ENCODE measurements at regions not wholly inside any gene's neighbourhood (a gene's known extent, or its start where the extent isn't known, plus 50 kb on each side); places are given as distances from the start of the nearest gene placed in this dataset.

GRCh38 chr16:80231121-80231520, 309.7 kb upstream of the DYNLRB2 start:
- H3K4me3 ChIP-seq, result no peak overlapping the region
- intact Hi-C loops (cut with DNase I; ENCODE audit: low total_unique reads), result no loop called here
- H3K9me3 ChIP-seq, result peaks cover 4 to 11% (median 7%) of the 10 kb centered on the region in 4 donors
- H3K27ac ChIP-seq, result no peak overlapping the region
- no peaks in the 10 kb centered on the region for H3K36me3 ChIP-seq
- H3K27me3 ChIP-seq, result no peaks in the 10 kb centered on the region
- peaks cover 0 to 10% (median 0%) of the 10 kb centered on the region in 4 donors for H3K4me1 ChIP-seq
- no peak for DNase-seq
- TF ChIP-seq POLR2AphosphoS5 (IDR thresholded peaks at IDR 0.05) (no peak), POLR2A (IDR thresholded peaks at IDR 0.05) (no peak), EP300 (IDR thresholded peaks at IDR 0.05) (no peak)
- TF ChIP-seq, protein P1, sequence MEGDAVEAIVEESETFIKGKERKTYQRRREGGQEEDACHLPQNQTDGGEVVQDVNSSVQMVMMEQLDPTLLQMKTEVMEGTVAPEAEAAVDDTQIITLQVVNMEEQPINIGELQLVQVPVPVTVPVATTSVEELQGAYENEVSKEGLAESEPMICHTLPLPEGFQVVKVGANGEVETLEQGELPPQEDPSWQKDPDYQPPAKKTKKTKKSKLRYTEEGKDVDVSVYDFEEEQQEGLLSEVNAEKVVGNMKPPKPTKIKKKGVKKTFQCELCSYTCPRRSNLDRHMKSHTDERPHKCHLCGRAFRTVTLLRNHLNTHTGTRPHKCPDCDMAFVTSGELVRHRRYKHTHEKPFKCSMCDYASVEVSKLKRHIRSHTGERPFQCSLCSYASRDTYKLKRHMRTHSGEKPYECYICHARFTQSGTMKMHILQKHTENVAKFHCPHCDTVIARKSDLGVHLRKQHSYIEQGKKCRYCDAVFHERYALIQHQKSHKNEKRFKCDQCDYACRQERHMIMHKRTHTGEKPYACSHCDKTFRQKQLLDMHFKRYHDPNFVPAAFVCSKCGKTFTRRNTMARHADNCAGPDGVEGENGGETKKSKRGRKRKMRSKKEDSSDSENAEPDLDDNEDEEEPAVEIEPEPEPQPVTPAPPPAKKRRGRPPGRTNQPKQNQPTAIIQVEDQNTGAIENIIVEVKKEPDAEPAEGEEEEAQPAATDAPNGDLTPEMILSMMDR (IDR thresholded peaks at IDR 0.05), result no peak

DNA sequence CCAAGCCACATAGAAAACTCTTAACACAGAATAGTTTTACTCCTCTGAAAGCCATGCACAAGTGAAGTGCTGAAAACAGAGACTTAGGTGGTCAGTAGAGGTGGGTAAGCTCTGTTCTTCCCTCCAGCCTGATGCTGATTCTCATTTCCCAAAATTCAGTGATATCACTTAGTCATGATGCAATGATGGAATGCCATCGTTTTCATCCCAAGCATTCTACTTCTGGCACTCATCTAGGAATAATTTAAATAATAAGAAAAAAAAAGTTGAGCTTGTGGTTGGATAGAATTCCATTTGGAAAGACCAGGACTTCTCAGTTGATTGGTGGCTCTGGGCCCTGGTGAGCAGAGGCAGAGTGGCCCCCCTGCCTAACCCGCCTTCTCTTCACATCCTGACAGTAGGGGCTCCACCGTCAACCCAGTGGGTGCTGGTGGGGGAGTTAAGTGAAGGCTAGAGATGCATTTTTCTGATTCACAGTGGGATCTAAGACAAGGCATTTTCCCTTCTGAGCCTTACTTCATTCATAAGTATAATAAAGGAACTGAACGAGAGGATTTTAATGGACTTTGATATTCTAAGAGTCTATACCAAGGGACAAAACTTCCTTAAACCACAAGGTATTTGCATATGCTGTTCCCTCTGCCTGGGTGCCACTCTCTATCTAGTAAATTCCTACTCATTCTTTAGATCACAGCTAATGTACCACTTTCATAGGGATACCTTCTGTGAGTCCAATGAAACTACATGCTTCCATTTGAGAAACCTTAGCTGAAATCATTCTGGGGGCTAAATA, 310.3 kb upstream of the DYNLRB2 start:
- TF ChIP-seq EP300 (IDR thresholded peaks at IDR 0.05), result no peak
- intact Hi-C loops (cut with DNase I; ENCODE audit: low total_unique reads), result no loop called here
- Histone ChIP-seq H3K9me3 (peaks cover 5 to 15% (median 8%) of the 10 kb centered on the region in 4 donors), H3K27me3 (no peaks in the 10 kb centered on the region), H3K36me3 (no peaks in the 10 kb centered on the region), H3K4me3 (no peak overlapping the region), H3K27ac (no peak overlapping the region), H3K4me1 (peaks cover 0 to 10% (median 0%) of the 10 kb centered on the region in 4 donors)
- WGBS, 5 donors, result 72 to 85% (median 80%) methylated on average over 4 of the region's 4 CpGs
- no peak for DNase-seq

DNA sequence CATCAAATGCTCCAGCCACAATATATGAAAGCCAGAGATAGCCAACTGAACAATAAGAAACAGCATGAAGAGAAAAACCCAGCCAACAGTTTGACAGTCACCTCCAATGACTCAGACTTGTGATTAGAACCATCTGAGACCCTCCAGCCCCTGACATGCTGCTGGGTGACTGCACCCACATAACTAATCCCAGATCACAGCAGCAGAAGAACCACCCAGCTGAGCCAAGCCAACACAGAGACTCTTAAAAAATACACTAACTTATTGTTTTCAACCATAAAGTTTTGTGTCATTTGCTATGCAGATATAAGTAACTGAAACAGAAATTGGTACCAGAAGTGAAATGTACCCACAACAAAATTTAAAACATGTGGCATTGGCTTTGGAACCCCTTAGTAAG, 314.3 kb upstream of the DYNLRB2 start:
- TF ChIP-seq, protein P1 (IDR thresholded peaks at IDR 0.05), result no peak
- TF ChIP-seq POLR2AphosphoS5 (IDR thresholded peaks at IDR 0.05) (no peak), POLR2A (IDR thresholded peaks at IDR 0.05) (no peak), EP300 (IDR thresholded peaks at IDR 0.05) (no peak)
- Histone ChIP-seq H3K27ac (no peak overlapping the region), H3K9me3 (peaks cover 5 to 15% (median 8%) of the 10 kb centered on the region in 4 donors), H3K36me3 (no peaks in the 10 kb centered on the region), H3K27me3 (no peaks in the 10 kb centered on the region), H3K4me3 (no peak overlapping the region), H3K4me1 (peaks cover 0 to 4% (median 0%) of the 10 kb centered on the region in 4 donors)
- intact Hi-C loops (cut with DNase I; ENCODE audit: low total_unique reads), result no loop called here
- DNase-seq, result no peak

- no peak for TF ChIP-seq POLR2AphosphoS5 (IDR thresholded peaks at IDR 0.05)
- no peak for TF ChIP-seq EP300 (IDR thresholded peaks at IDR 0.05)
- no peak for TF ChIP-seq POLR2A (IDR thresholded peaks at IDR 0.05)
- TF ChIP-seq, protein P1 (IDR thresholded peaks at IDR 0.05), result no peak
- intact Hi-C loops (cut with DNase I; ENCODE audit: low total_unique reads), result no loop called here
These were observed 330.0 kb upstream of the DYNLRB2 start for GRCh38 chr16:80210787-80211186.

DNA sequence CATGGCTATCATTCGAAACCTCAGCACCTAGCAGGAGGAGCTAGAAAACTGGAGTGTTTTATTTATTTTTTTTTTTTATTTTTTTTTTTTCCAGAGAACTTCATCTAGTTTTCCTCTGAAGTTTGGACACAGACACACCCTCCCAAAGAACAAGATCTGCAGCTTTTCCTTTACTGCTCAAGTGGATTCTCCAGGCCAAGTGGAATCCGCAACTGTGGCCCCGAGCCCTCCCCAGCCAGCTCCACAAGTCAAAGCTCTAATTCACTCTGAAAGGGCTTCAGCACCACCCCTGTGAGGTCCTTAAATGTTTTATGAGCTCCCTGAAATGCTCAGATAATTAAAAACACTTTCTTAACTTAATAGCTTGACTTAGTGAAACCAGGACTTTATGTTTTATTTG, 332.1 kb upstream of the DYNLRB2 start:
- Histone ChIP-seq H3K9me3 (no peaks in the 10 kb centered on the region), H3K27me3 (no peaks in the 10 kb centered on the region), H3K4me1 (no peaks in the 10 kb centered on the region), H3K4me3 (no peak overlapping the region), H3K27ac (no peak overlapping the region), H3K36me3 (no peaks in the 10 kb centered on the region)
- TF ChIP-seq, protein P1 (IDR thresholded peaks at IDR 0.05), result no peak
- TF ChIP-seq POLR2AphosphoS5 (IDR thresholded peaks at IDR 0.05), result no peak
- no peak for TF ChIP-seq POLR2A (IDR thresholded peaks at IDR 0.05)
- no peak for TF ChIP-seq EP300 (IDR thresholded peaks at IDR 0.05)
- no peak for DNase-seq
- 72 to 93% (median 85%) methylated on average over 3 of the region's 3 CpGs for WGBS, 5 donors
- intact Hi-C loops (cut with DNase I; ENCODE audit: low total_unique reads), result no loop called here

More at GRCh38 chr16:80210787-80211186, 330.0 kb upstream of the DYNLRB2 start:
- Histone ChIP-seq H3K4me3 (no peak overlapping the region), H3K9me3 (peaks cover 0 to 10% (median 3%) of the 10 kb centered on the region in 4 donors), H3K27ac (no peak overlapping the region), H3K36me3 (no peaks in the 10 kb centered on the region), H3K4me1 (no peaks in the 10 kb centered on the region), H3K27me3 (no peaks in the 10 kb centered on the region)
- DNase-seq, result no peak
- WGBS, 5 donors, result 64 to 79% (median 74%) methylated on average over 3 of the region's 3 CpGs
